ENCODE measurements at regions not wholly inside any gene's neighbourhood (a gene's known extent, or its start where the extent isn't known, plus 50 kb on each side); places are given as distances from the start of the nearest gene placed in this dataset.

DNA sequence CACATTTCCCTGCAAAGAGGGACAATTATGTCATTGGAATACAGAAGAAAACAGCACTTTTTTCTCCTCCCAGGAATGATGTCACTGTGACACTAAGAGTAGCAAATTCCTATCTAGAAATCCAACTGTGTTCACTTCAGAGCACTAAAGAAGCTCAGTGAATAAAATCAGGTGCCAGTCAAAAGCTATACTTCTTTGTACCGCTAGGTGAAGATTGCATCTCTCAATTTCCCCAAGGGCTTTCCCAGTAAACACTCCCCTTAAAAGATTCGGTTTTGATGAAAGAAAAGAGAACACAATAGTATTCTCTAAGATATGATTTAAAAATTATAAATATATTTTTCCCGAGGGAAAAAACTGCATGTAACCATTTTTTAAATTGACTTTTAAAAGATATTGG, 104.7 kb upstream of the MID1 start:
- TF ChIP-seq CTCF (IDR thresholded peaks at IDR 0.05; ENCODE audit: insufficient read depth, missing control alignments), result peak; percentile 36
- FAIRE-seq (no peak), DNase-seq (ENCODE audit: insufficient read length, low spot score) (no peak)

- DNase-seq (ENCODE audit: insufficient read length, low spot score) (no peak), FAIRE-seq (no peak)
- TF ChIP-seq CTCF (IDR thresholded peaks at IDR 0.05; ENCODE audit: insufficient read depth, missing control alignments), result no peak
Observed at GRCh38 chrX:10726647-10727046, 106.3 kb upstream of the MID1 start.

DNA sequence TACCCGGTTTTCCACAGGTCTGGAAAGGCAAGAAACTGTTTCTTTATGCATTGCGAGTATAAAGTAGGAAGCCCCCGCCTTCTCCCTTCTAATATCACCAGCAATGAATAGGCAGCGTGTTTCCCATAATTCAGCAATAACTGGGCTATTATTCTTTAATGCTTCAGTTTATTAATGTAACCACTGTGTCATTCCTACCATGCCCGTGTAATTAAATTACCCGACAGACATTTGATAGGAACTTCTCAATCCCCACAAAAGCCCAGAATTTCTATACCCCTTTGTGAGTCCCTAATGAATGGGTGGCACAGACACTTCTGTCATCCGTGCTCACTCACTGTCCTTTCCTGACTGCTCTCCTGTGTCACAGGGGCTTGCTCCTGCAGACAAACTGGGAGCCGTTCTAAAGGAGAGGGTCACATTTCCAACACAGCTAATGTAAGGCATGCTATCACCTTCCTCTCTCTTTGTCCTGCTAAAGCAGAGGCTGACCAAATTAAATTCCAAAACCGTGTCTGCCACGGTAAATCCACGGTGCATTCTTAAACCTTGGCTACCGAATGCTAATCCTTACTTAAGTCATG, 108.5 kb upstream of the MID1 start:
- no peak for DNase-seq (ENCODE audit: insufficient read length, low spot score)
- TF ChIP-seq CTCF (IDR thresholded peaks at IDR 0.05; ENCODE audit: insufficient read depth, missing control alignments), result no peak
- no peak for FAIRE-seq

- DNase-seq (ENCODE audit: insufficient read length, low spot score) (no peak), FAIRE-seq (no peak)
- no peak for TF ChIP-seq CTCF (IDR thresholded peaks at IDR 0.05; ENCODE audit: insufficient read depth, missing control alignments)
Observed at GRCh38 chrX:10739426-10739825, 119.0 kb upstream of the MID1 start.

DNA sequence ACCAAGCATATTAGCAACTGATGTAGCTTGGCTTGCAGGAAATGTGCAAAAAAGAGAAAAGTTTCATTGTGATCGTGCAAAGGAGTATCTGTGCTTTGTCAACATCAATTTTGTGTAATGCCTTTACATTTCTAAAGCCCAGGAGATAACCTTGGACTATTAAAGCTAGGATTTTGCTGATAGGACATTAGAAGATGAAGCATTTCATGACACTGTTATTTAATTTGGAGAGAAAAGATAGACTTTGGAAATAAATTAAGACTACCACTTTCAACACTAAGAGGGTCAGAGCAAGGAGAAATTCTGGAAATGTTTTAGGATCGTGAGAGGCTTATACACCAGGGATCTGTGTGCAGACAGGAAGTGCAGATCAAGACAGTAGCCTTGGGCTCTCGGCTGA, 120.6 kb upstream of the MID1 start:
- FAIRE-seq (no peak), DNase-seq (ENCODE audit: insufficient read length, low spot score) (no peak)
- no peak for TF ChIP-seq CTCF (IDR thresholded peaks at IDR 0.05; ENCODE audit: insufficient read depth, missing control alignments)

- DNase-seq (ENCODE audit: insufficient read length, low spot score), result no peak
- TF ChIP-seq CTCF (IDR thresholded peaks at IDR 0.05; ENCODE audit: insufficient read depth, missing control alignments), result no peak
- FAIRE-seq, result no peak
Observed at GRCh38 chrX:10741550-10741949, 121.2 kb upstream of the MID1 start.

- no peak for TF ChIP-seq CTCF (IDR thresholded peaks at IDR 0.05; ENCODE audit: insufficient read depth, missing control alignments)
- DNase-seq (ENCODE audit: insufficient read length, low spot score) (no peak), FAIRE-seq (no peak)
Observed at GRCh38 chrX:10743476-10743875, 123.1 kb upstream of the MID1 start.
